ENCODE measurements at regions not wholly inside any gene's neighbourhood (a gene's known extent, or its start where the extent isn't known, plus 50 kb on each side); places are given as distances from the start of the nearest gene placed in this dataset.

DNA sequence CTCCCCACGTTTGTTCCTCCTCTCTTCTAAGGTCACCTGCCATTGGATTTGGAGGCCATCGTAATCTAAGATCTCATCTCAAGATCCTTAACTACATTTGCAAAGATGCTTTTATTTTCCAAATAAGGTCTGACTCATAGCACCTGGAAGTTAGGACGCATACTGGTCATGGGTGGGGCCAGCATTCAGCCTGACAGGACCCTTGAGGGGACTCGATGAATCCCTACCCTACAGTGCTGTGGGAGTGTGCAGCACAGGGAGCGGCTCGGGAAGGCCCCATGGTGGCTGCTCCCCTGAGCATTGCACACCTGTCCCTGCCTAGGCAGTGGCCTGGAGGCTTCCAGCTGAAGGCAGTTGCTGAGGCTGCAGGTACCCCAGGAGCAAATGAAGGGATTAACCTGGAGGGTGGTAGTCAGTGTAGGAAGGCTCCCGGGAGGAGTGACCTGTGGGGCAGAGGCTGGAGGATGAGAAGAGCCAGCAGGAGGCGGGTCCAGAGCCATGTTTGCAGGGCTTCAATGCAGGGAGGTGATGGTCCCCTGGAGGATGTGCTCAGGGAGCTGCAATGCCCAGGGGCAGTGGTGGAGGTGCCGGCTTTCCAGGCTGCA lies 362.2 kb downstream of the CTTN start:
- intact Hi-C loops (cut with micrococcal nuclease): no loop called here
- ChIA-PET CTCF (no interaction called here), RAD21 (ENCODE audit: low non-redundant PET in 1 of 2, low total read pairs in 2 of 2, uncharacterized antibody in 2 of 2, unreplicated experiment in 2 of 2) (no interaction called here), POLR2A (no interaction called here)
- Histone ChIP-seq H3K36me3 (ENCODE audit: control insufficient read depth in 1 of 2, insufficient read depth in 2 of 2, low read length in 2 of 2) (no peaks in the 10 kb centered on the region), H3K4me1 (ENCODE audit: control insufficient read depth in 1 of 2, insufficient read depth in 2 of 2, low read length in 2 of 2) (peaks cover 0 to 4% of the 10 kb centered on the region in 2 experiments; a peak in 1 of 4 replicates), H3K9me2 (ENCODE audit: insufficient read depth) (no peaks in the 10 kb centered on the region), H3K9me3 (ENCODE audit: control insufficient read depth in 1 of 2, insufficient read depth in 1 of 2, low read depth in 1 of 2, low read length in 2 of 2) (no peaks in the 10 kb centered on the region), H3K4me3 (replicated peaks in 1 of 2; ENCODE audit: low read depth in 1 of 2, low read length in 2 of 2) (no peak overlapping the region), H3K4me2 (ENCODE audit: low read length) (no peak overlapping the region), H3K9ac (ENCODE audit: low read length) (no peak overlapping the region), H3K27me3 (ENCODE audit: insufficient read depth, low read length) (no peaks in the 10 kb centered on the region), H4K20me1 (ENCODE audit: insufficient read depth) (no peaks in the 10 kb centered on the region), H2AFZ (ENCODE audit: low read depth, low read length, poor library complexity, severe bottlenecking) (no peak overlapping the region), H3K27ac (ENCODE audit: low read depth, low read length) (no peak overlapping the region), H3K79me2 (ENCODE audit: insufficient read depth, low read length) (no peaks in the 10 kb centered on the region)
- TF ChIP-seq YY1 (IDR thresholded peaks at IDR 0.05; ENCODE audit: extremely low read depth, insufficient replicate concordance, low read depth, low read length) (no peak), FOSL1 (IDR thresholded peaks at IDR 0.05; ENCODE audit: low read depth) (no peak), ELF1 (IDR thresholded peaks at IDR 0.05; ENCODE audit: borderline replicate concordance, low read depth) (no peak), POLR2A (IDR thresholded peaks at IDR 0.05; ENCODE audit: borderline replicate concordance, extremely low read depth, insufficient read depth, insufficient read length) (no peak), EZH2phosphoT487 (IDR thresholded peaks at IDR 0.05; ENCODE audit: borderline replicate concordance) (no peak), JUND (IDR thresholded peaks at IDR 0.05) (no peak), CBX3 (IDR thresholded peaks at IDR 0.05; ENCODE audit: low read depth) (no peak), SRF (IDR thresholded peaks at IDR 0.05; ENCODE audit: low read depth) (no peak), EGR1 (IDR thresholded peaks at IDR 0.05; ENCODE audit: low read depth) (no peak)
- TF ChIP-seq, protein P1, sequence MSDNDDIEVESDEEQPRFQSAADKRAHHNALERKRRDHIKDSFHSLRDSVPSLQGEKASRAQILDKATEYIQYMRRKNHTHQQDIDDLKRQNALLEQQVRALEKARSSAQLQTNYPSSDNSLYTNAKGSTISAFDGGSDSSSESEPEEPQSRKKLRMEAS (IDR thresholded peaks at IDR 0.05): no peak
- TF ChIP-seq, protein P2, sequence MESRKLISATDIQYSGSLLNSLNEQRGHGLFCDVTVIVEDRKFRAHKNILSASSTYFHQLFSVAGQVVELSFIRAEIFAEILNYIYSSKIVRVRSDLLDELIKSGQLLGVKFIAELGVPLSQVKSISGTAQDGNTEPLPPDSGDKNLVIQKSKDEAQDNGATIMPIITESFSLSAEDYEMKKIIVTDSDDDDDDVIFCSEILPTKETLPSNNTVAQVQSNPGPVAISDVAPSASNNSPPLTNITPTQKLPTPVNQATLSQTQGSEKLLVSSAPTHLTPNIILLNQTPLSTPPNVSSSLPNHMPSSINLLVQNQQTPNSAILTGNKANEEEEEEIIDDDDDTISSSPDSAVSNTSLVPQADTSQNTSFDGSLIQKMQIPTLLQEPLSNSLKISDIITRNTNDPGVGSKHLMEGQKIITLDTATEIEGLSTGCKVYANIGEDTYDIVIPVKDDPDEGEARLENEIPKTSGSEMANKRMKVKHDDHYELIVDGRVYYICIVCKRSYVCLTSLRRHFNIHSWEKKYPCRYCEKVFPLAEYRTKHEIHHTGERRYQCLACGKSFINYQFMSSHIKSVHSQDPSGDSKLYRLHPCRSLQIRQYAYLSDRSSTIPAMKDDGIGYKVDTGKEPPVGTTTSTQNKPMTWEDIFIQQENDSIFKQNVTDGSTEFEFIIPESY (IDR thresholded peaks at IDR 0.05; ENCODE audit: extremely low read depth, insufficient replicate concordance, low read length): no peak
- TF ChIP-seq, protein P3, sequence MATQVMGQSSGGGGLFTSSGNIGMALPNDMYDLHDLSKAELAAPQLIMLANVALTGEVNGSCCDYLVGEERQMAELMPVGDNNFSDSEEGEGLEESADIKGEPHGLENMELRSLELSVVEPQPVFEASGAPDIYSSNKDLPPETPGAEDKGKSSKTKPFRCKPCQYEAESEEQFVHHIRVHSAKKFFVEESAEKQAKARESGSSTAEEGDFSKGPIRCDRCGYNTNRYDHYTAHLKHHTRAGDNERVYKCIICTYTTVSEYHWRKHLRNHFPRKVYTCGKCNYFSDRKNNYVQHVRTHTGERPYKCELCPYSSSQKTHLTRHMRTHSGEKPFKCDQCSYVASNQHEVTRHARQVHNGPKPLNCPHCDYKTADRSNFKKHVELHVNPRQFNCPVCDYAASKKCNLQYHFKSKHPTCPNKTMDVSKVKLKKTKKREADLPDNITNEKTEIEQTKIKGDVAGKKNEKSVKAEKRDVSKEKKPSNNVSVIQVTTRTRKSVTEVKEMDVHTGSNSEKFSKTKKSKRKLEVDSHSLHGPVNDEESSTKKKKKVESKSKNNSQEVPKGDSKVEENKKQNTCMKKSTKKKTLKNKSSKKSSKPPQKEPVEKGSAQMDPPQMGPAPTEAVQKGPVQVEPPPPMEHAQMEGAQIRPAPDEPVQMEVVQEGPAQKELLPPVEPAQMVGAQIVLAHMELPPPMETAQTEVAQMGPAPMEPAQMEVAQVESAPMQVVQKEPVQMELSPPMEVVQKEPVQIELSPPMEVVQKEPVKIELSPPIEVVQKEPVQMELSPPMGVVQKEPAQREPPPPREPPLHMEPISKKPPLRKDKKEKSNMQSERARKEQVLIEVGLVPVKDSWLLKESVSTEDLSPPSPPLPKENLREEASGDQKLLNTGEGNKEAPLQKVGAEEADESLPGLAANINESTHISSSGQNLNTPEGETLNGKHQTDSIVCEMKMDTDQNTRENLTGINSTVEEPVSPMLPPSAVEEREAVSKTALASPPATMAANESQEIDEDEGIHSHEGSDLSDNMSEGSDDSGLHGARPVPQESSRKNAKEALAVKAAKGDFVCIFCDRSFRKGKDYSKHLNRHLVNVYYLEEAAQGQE (IDR thresholded peaks at IDR 0.05; ENCODE audit: low read depth): no peak
- ATAC-seq (no peak), DNase-seq (ENCODE audit: low read depth, low spot score) (no peak)
- no TSS peak for BruUV-seq (replicated peaks)
